Heart left ventricle (tissue), 16 donors: ENCODE measurements at regions not wholly inside any gene's neighbourhood (a gene's known extent, or its start where the extent isn't known, plus 50 kb on each side); places are given as distances from the start of the nearest gene placed in this dataset.
"Not testable (repeated sequence)": the region's sequence is repeated elsewhere in the genome, so short reads cannot be mapped to it uniquely, and the experiment has no call there.

Source experiments
- ATAC-seq, 4 donors: fragments of 200-7000 bp; cut with Tn5 transposase; one replicate each; pipeline ENCODE4 v1.9.1; 2020 to 2022; ENCODE audit warnings: moderate library complexity in 4 of 4, mild to moderate bottlenecking in 3 of 4, moderate number of reproducible peaks in 1 of 4
- DNase-seq, 5 donors: peaks; one replicate each; pipeline ENCODE4 v3.0.0-alpha.2; 2020
- H3K27ac ChIP-seq, 12 donors: fragments of 200-600 bp; sonication (generic) in 4 of 12; one replicate each; pipeline versions ENCODE4 v1.5.0 to v1.8.0; 2016 to 2022; ENCODE audit warnings: mild to moderate bottlenecking in 2 of 12
- H3K27me3 ChIP-seq, 9 donors: fragments of 200-600 bp; sonication (generic) in 2 of 9; one replicate each; pipeline versions ENCODE4 v1.5.1 to v1.8.0; 2016 to 2022; ENCODE audit warnings: mild to moderate bottlenecking in 3 of 9
- H3K36me3 ChIP-seq, 9 donors: fragments of 200-600 bp; sonication (generic) in 2 of 9; one replicate each; pipeline versions ENCODE4 v1.5.0 to v1.8.0; 2018 to 2022; ENCODE audit warnings: mild to moderate bottlenecking in 2 of 9
- H3K4me1 ChIP-seq, 12 donors: fragments of 200-600 bp; sonication (generic) in 4 of 12; one replicate each; pipeline versions ENCODE4 v1.5.0 to v1.8.0; 2016 to 2022; ENCODE audit warnings: mild to moderate bottlenecking in 3 of 12
- H3K4me3 ChIP-seq, 12 donors: fragments of 200-600 bp; sonication (generic) in 4 of 12; one replicate each; pipeline versions ENCODE4 v1.5.0 to v1.8.0; 2017 to 2022; ENCODE audit warnings: mild to moderate bottlenecking in 9 of 12, moderate library complexity in 4 of 12
- H3K9me3 ChIP-seq, 12 donors: fragments of 200-600 bp; sonication (generic) in 4 of 12; one replicate each; pipeline versions ENCODE4 v1.5.0 to v1.8.0; 2016 to 2022; ENCODE audit warnings: mild to moderate bottlenecking in 1 of 12
- CTCF ChIP-seq, 12 donors: fragments of 200-600 bp; sonication (generic) in 4 of 12; IDR thresholded peaks; one replicate each; pipeline versions ENCODE4 v1.5.0 to v1.8.0; 2018 to 2022; ENCODE audit warnings: antibody characterized with exemption in 12 of 12, mild to moderate bottlenecking in 5 of 12
- POLR2A ChIP-seq, 2 donors: fragments of 450-650 bp; IDR thresholded peaks; one replicate each; pipeline ENCODE4 v1.6.1; 2017; ENCODE audit warnings: antibody characterized with exemption in 2 of 2, mild to moderate bottlenecking in 2 of 2, moderate library complexity in 2 of 2
- WGBS, 4 donors: extraction: QIAGEN DNeasy Blood & Tissue Kit in 2 of 4; methylation state at CpG; one replicate each; pipeline versions ENCODE4 v1.1.5 to v1.1.7; 2013 to 2018; 5-methylcytosine and 5-hydroxymethylcytosine counted together
- intact Hi-C, 10 donors: fragments of 100-400 bp; cut with DNase I; formaldehyde crosslinking; loops; one replicate each; pipeline versions ENCODE4 v1.11.1 to v1.14.2; 2022
- donor health status: ischemic (EF 13 %, LVEDD 7.1; RV severe dilation, severe dysfunction).
- donor health status: healthy with polysubstance abuse.
- donor health status: DM: no; HTN: yes; CAD: no.
- donor health status: DM: no; HTN: no; CAD: no.
- donor health status: ischemic (EF 25% LVEDD 6.9; RV normal size, moderate dysfunction).
- donor health status: ischemic (EF 25% LVEDD 5.7; RV mildly dilated, moderate dysfunction).
- donor health status: healthy.
- donor health status: DM: yes; HTN: yes; CAD: no.
- donor health status: ischemic (EF 35%, LVEDD 5.7; RV mildly dilated, moderate dysfunction).
- donor health status: nonischemic (EF 11% LVEDD 7.7; RV severe dilation, severe dysfunction).
- donor health status: DM: yes; HTN: yes; CAD: no.
- donor health status: PGD.
- donor health status: ischemic (EF 29% LVEDD 5.4; RV normal size, mild dysfunction).
- donor health status: nonischemic (EF 23%, LVEDD 6.1; RV moderate dilation, normal function).

DNA sequence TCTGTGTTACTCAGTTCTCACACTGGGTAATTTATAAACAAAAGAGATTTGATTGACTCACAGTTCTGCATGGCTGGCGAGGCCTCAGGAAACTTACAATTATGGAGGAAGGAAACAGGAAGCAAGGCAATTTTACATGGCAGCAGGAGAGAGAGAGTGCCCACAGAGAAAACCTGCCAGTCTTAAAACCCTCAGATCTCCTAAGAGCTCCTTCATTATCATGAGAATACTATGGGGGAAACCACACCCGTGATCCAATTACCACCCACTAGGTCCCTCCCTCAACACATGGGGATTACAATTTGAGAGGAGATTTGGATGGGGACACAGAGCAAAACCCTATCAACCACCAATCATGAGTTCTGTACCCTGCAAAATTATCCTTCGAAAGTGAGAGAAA is 1180.8 kb downstream of the JRKL start:
- Histone ChIP-seq H3K4me3 (no peak overlapping the region), H3K4me1 (no peaks in the 10 kb centered on the region), H3K27ac (no peak overlapping the region), H3K27me3 (no peaks in the 10 kb centered on the region), H3K36me3 (no peaks in the 10 kb centered on the region), H3K9me3 (peaks cover 0 to 4% (median 0%) of the 10 kb centered on the region in 12 donors)
- 51 to 58% (median 55%) methylated on average over 3 of the region's 3 CpGs for WGBS, 4 donors
- intact Hi-C loops: no loop called here
- TF ChIP-seq POLR2A (IDR thresholded peaks at IDR 0.05) (no peak), CTCF (IDR thresholded peaks at IDR 0.05) (no peak)
- no peak for ATAC-seq
- DNase-seq: no peak

DNA sequence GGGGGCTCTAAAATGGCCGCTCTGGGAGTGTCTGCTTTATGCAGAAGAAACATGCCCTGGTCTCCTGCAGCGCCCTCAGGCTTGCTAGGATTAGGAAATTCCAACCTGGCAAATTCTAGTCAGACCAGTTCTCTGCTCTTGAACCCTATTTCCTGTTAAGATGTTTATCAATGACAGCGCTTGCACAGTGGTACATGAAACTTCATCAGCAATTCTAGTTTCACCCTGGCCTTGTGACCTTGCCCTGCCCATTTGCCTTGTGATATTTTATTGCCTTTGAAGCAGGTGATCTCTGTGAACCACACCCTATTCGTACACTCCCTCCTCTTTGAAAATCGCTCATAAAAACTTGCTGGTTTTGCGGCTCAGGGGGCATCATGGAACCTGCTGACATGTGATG is 1184.0 kb downstream of the JRKL start:
- ATAC-seq, intact Hi-C loops, H3K36me3 ChIP-seq, H3K9me3 ChIP-seq, H3K27ac ChIP-seq, H3K4me1 ChIP-seq, DNase-seq, H3K4me3 ChIP-seq, H3K27me3 ChIP-seq: not testable (repeated sequence)
- 89 to 94% (median 93%) methylated on average over 6 of the region's 6 CpGs for WGBS, 4 donors

- no peaks in the 10 kb centered on the region for H3K36me3 ChIP-seq
- no peaks in the 10 kb centered on the region for H3K27me3 ChIP-seq
- H3K27ac ChIP-seq: no peak overlapping the region
- 85 to 96% (median 94%) methylated on average over 3 of the region's 3 CpGs for WGBS, 4 donors
- no peak overlapping the region for H3K4me3 ChIP-seq
- no peaks in the 10 kb centered on the region for H3K4me1 ChIP-seq
- ATAC-seq: no peak
- TF ChIP-seq CTCF (IDR thresholded peaks at IDR 0.05): no peak
- TF ChIP-seq POLR2A (IDR thresholded peaks at IDR 0.05): no peak
- H3K9me3 ChIP-seq: no peaks in the 10 kb centered on the region
- DNase-seq: no peak
- intact Hi-C loops: no loop called here
Measured at GRCh38 chr11:97574976-97575665, 1185.3 kb downstream of the JRKL start.

- intact Hi-C loops: loop anchor here in 1 of 10 donors (2.0 kb wide), 1 partner anchor 23 kb away; no protein-coding TSS in a partner anchor
- WGBS, 4 donors: 71 to 81% (median 77%) methylated on average over 3 of the region's 3 CpGs
Measured at GRCh38 chr11:97607291-97608000, 1217.6 kb downstream of the JRKL start.

More at GRCh38 chr11:97607291-97608000, 1217.6 kb downstream of the JRKL start:
- no peak overlapping the region for H3K27ac ChIP-seq
- DNase-seq: no peak
- peak in 1 of 4 donors; percentile 31 for ATAC-seq
- H3K27me3 ChIP-seq: no peaks in the 10 kb centered on the region
- H3K4me1 ChIP-seq: no peaks in the 10 kb centered on the region
- no peaks in the 10 kb centered on the region for H3K36me3 ChIP-seq
- H3K9me3 ChIP-seq: peaks cover 0 to 31% (median 2%) of the 10 kb centered on the region in 12 donors
- H3K4me3 ChIP-seq: no peak overlapping the region
- TF ChIP-seq POLR2A (IDR thresholded peaks at IDR 0.05): no peak
- TF ChIP-seq CTCF (IDR thresholded peaks at IDR 0.05): no peak
